ENCODE measurements at regions not wholly inside any gene's neighbourhood (a gene's known extent, or its start where the extent isn't known, plus 50 kb on each side); places are given as distances from the start of the nearest gene placed in this dataset.
A peak's percentile ranks its signal among the peaks of the same experiment; 100 is the strongest.
"Not testable (repeated sequence)": the region's sequence is repeated elsewhere in the genome, so short reads cannot be mapped to it uniquely, and the experiment has no call there.

DNA sequence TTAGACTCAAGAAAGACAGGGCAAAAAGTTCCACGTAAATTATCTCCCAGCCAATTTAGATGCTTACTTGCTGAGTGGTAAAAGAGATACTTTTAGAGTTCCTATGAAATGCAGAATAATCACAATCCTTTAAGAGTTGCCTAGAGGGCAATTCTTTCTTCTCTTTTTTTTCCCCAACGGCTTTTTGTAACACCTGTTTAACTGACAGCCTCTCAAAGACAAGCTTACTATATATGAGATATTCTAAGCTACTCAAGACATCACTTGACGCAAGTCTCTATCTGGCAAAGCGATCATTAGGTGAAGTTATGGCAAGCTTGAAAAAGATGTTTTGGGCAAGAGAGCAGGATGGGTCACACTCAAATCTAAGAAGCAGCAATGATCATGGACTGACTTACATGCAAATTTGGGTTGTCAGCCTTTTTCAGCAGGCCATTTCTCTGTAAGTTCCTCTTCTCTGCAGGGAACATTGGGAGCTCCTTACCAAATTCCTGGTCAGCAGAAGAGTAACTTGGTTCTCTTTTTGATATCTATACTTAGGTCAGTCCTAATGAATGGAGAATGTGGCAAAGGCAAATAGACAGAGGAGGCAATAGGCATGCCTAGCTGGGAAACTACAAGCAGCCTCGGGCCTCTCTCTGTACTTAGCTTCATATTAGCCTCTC is 162.9 kb upstream of the FGF13 start:
- no peak overlapping the region for H3K27ac ChIP-seq (ENCODE audit: extremely low read depth, low read depth, low read length)
- no peak overlapping the region for H2AFZ ChIP-seq (ENCODE audit: low read depth, low read length)
- no peaks in the 10 kb centered on the region for H4K20me1 ChIP-seq (replicated peaks; ENCODE audit: control insufficient read depth, insufficient read depth, low read length)
- no peaks in the 10 kb centered on the region for H3K4me1 ChIP-seq (replicated peaks in 1 of 2; ENCODE audit: control insufficient read depth in 2 of 2, insufficient read depth in 2 of 2, low read length in 2 of 2)
- H3K27me3 ChIP-seq (ENCODE audit: control insufficient read depth in 2 of 2, insufficient read depth in 2 of 2, low read length in 2 of 2): no peaks in the 10 kb centered on the region
- H3K9ac ChIP-seq (ENCODE audit: insufficient read depth in 1 of 2, low read depth in 2 of 2, low read length in 2 of 2): no peak overlapping the region
- no peak overlapping the region for H3K4me3 ChIP-seq
- ATAC-seq (no peak), FAIRE-seq (no peak), DNase-seq (ENCODE audit: extremely low read depth in 1 of 4, low spot score in 3 of 4) (no peak)
- POLR2A ChIA-PET: no interaction called here
- no TSS peak for BruUV-seq (replicated peaks)
- no peaks in the 10 kb centered on the region for H3K9me1 ChIP-seq (ENCODE audit: control insufficient read depth, insufficient read depth, low read length)
- no peaks in the 10 kb centered on the region for H3K9me3 ChIP-seq (replicated peaks; ENCODE audit: control insufficient read depth, insufficient read depth, low read depth, low read length)
- in situ Hi-C loops (cut with MboI) (no loop called here), intact Hi-C loops (cut with micrococcal nuclease) (no loop called here)
- 73% methylated on average over 5 of the region's 5 CpGs for WGBS (ENCODE audit: insufficient coverage, low coverage, missing lambda C conversion rate)
- H3K36me3 ChIP-seq (ENCODE audit: control insufficient read depth, insufficient read depth, low read length): peaks cover under 1% of the 10 kb centered on the region; the same call in 1 of the 3 replicates
- no peak overlapping the region for H3K4me2 ChIP-seq (ENCODE audit: insufficient read depth, low read length)
- CTCF ChIA-PET (ENCODE audit: low intra/inter-chr PET ratio): no interaction called here
- TF ChIP-seq OTX1 (CRISPR knock-in tag; IDR thresholded peaks at IDR 0.05) (no peak), SMC3 (conservative IDR thresholded peaks at IDR 0.05; ENCODE audit: insufficient read depth, low read depth, low read length) (no peak), ZBTB7A (IDR thresholded peaks at IDR 0.05; ENCODE audit: borderline replicate concordance, control insufficient read depth, low read depth, low read length) (no peak), KLF10 (CRISPR knock-in tag; IDR thresholded peaks at IDR 0.05) (no peak)
- no peaks in the 10 kb centered on the region; the same call in 2 of the 3 replicates for H3K79me2 ChIP-seq (ENCODE audit: control insufficient read depth, insufficient read depth, low read length)

DNA sequence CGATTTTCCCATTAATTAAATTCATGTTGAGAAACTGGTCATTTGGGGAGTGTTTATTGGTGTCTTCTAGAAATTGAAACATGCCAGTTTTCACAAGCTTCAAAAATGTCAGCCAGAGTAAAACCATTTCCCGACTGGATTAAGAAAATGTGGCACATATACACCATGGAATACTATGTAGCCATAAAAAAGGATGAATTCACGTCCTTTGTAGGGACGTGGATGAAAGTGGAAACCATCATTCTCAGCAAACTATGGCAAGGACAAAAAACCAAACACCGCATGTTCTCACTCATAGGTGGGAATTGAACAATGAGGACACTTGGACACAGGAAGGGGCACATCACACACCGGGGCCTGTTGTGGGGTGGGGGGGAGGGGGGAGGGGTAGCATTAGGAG is 162.1 kb upstream of the FGF13 start:
- H3K4me1 ChIP-seq (replicated peaks in 1 of 2; ENCODE audit: control insufficient read depth in 2 of 2, insufficient read depth in 2 of 2, low read length in 2 of 2); H3K9ac ChIP-seq (ENCODE audit: insufficient read depth in 1 of 2, low read depth in 2 of 2, low read length in 2 of 2); BruUV-seq (replicated peaks); H3K27me3 ChIP-seq (ENCODE audit: control insufficient read depth in 2 of 2, insufficient read depth in 2 of 2, low read length in 2 of 2); intact Hi-C loops (cut with micrococcal nuclease); H2AFZ ChIP-seq (ENCODE audit: low read depth, low read length); H3K27ac ChIP-seq (ENCODE audit: extremely low read depth, low read depth, low read length); H3K36me3 ChIP-seq (ENCODE audit: control insufficient read depth, insufficient read depth, low read length); FAIRE-seq; in situ Hi-C loops (cut with MboI); CTCF ChIA-PET (ENCODE audit: low intra/inter-chr PET ratio); H3K79me2 ChIP-seq (ENCODE audit: control insufficient read depth, insufficient read depth, low read length); H4K20me1 ChIP-seq (replicated peaks; ENCODE audit: control insufficient read depth, insufficient read depth, low read length); DNase-seq (ENCODE audit: extremely low read depth in 1 of 4, low spot score in 3 of 4); H3K9me1 ChIP-seq (ENCODE audit: control insufficient read depth, insufficient read depth, low read length); ATAC-seq; H3K9me3 ChIP-seq (replicated peaks; ENCODE audit: control insufficient read depth, insufficient read depth, low read depth, low read length); H3K4me2 ChIP-seq (ENCODE audit: insufficient read depth, low read length); H3K4me3 ChIP-seq: not testable (repeated sequence)
- 66% methylated on average over 3 of the region's 6 CpGs for WGBS (ENCODE audit: insufficient coverage, low coverage, missing lambda C conversion rate)
- TF ChIP-seq ZNF146 (CRISPR knock-in tag; IDR thresholded peaks at IDR 0.05; ENCODE audit: unreplicated experiment): peak; percentile 51
- POLR2A ChIA-PET: interaction anchor here (0.8 kb wide), 1 partner anchor 591 kb away, joined by 3 read pairs; no protein-coding TSS in a partner anchor
